Activated CD8-positive, alpha-beta memory T cell treated with anti-CD3 and anti-CD28 coated beads for 1 hour (primary cell): ENCODE measurements at regions not wholly inside any gene's neighbourhood (a gene's known extent, or its start where the extent isn't known, plus 50 kb on each side); places are given as distances from the start of the nearest gene placed in this dataset.
"Not testable (repeated sequence)": the region's sequence is repeated elsewhere in the genome, so short reads cannot be mapped to it uniquely, and the experiment has no call there.

Experiments used
- DNase-seq, 2 donors: peaks; one replicate each; pipeline ENCODE4 v3.0.0-alpha.2; 2020; ENCODE audit warnings: low read depth in 1 of 2; ENCODE audit errors: extremely low read depth in 1 of 2

- DNase-seq, result no peak
Observed at GRCh38 chr7:68712956-68713495, 885.2 kb upstream of the AUTS2 start.

DNA sequence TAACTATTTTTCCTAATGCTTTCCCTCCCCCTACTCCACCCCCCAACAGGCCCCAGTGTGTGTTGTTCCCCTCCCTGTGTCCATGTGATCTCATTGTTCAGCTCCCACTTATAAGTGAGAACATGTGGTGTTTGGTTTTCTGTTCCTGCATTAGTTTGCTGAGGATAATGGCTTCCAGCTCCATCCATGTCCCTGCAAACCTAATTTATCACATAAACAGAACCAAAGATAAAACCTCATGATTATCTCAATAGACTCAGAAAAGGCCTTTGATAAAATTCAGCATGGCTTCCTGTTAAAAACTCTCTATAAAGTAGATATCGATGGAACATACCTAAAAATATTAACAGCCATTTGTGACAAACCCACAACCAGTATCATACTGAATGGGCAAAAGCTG, 884.1 kb upstream of the AUTS2 start:
- not testable (repeated sequence) for DNase-seq

DNA sequence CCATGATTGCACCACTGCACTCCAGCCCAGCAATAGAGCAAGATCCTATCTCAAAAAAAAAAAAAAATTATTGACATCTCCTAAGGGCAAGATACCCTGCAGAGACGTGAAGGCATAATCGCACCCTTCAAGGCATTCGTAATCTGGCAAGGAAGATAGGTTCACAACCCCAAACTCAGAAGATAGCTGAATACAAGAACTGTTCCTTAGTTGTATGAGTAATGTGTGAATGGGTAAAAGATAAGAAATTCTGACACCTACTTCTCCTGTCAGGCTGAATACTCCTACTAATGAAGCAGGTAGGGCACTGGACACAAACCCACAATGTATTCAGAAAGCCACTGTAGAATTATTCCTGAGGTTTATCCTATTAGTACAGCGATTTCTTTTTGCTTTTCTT, 882.4 kb upstream of the AUTS2 start:
- no peak for DNase-seq

GRCh38 chr7:68717176-68717575, 881.1 kb upstream of the AUTS2 start:
- no peak for DNase-seq

- no peak for DNase-seq
Observed at GRCh38 chr7:68718097-68718551, 880.2 kb upstream of the AUTS2 start.

DNA sequence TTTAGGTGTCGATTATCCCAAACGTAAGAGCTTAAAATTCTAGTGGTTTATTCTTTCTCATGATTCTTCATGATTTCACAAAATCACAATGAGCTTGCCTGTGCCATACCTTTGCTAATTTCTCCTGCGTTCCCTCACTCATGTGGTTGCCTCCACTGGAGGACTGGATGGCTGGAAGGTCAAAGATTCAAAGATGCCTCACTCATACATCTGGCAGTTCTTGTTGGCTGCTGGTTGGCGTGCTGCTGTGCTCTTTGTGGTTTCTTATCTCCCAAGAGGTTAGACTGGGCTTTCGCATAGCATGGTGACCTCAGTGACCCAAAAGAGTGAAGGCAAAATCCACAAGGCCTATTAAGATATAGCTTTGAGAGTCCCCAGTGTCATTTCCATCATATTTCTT, 877.6 kb upstream of the AUTS2 start:
- DNase-seq, result no peak

GRCh38 chr7:68722044-68722443, 876.2 kb upstream of the AUTS2 start:
- DNase-seq, result no peak

GRCh38 chr7:68724965-68725364, 873.3 kb upstream of the AUTS2 start:
- DNase-seq, result no peak

DNA sequence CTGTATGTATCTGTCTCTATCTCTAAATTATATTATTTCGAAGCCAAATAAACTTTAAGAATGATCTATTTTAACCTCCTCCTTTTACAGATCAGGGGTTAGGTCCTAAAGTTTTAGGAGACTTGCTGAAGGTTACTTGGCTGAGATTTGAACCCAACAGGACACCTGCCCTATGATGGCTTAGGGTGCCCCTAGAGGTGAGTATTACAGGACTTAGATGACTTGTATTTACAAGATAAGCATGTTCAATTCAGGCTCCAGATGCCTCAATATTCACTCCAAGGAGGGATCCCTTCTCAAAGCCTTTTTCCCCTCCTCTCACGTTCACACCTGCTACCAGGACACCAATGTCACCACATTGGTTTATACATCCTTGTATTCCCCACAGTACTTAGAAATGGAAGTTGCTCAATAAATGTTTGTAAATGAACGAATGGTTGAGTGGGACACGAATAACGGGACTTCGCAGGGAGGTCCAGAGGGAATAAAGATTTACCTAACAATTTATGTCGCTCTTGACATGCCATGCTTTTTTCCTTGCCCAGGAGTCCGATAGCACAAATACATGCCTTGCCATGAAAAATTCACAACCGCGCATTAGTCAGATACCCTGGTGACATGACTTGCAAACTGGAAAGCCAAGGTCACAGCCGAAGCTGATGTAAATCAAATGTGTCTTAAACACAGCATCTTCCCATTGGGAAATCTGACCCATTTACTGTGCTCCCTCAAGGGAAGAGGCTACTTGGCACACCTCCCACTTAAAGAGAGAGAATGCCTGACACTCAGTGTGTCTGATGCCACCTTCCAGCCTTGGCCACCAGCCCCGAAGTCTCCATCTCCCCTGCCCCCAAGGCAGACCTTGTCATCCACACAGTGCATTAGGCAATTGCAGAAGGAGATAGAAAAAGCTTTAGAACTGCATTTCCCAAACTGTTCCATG, 872.2 kb upstream of the AUTS2 start:
- no peak for DNase-seq

GRCh38 chr7:68728720-68729119, 869.6 kb upstream of the AUTS2 start:
- not testable (repeated sequence) for DNase-seq

DNA sequence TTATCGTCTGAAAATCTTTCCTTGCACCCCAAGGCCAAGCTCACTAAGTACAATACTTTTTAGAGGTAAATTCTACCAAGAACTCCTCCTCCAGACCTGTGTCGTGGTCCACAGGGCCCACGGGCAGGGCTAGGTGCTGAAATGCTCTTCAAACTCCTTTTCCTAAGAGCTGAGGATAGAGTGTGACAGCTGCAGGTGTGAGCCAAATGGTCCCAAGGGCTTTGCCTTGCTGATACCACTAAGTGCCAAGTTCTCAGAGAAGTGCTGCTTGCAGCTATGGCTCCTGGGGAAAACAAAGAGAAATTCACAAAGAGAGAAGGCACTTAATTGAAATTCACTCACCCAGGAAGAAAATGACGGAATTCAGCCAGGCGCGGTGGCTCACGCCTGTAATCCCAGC, 868.9 kb upstream of the AUTS2 start:
- DNase-seq, result no peak

DNA sequence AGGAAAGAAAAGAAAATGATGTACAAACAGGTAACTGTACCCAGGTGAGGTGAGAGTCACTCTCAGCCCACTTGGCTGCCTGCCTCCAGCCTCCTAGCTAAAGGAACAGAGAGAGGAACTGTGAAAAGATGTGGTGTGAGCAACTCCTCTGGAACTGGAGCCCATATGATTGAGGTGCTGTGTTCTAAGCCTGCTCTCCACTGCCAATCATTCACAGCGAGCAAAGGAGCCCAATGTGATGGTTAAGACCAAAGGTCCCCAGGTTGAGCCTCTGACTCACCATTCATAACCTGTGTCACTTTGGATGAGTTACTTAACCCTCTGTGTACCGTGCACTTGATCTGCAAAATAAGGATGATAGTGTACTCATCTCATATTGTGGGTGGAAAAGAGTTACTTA, 868.1 kb upstream of the AUTS2 start:
- DNase-seq, result no peak

DNA sequence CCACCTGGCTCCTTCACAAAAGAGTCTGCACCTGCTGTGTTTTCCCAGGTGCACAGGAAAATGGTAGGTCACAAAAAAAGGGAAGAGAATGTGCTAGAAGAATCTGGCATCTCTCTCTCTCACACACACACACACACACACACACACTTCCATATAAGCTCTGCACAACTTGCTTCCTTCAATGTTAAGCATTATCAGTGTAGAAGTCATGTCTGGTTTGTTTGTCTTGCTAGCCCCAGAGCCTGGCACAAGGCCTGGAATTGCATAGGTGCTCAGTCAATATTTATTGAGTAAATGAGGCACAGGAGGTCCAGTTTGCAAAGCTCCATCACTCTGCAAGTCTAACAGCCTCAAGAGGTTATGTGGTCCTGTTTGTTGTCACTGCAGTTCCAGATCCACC, 867.3 kb upstream of the AUTS2 start:
- DNase-seq, result no peak

- DNase-seq, result no peak
Observed at GRCh38 chr7:68733219-68734153, 864.8 kb upstream of the AUTS2 start.

DNA sequence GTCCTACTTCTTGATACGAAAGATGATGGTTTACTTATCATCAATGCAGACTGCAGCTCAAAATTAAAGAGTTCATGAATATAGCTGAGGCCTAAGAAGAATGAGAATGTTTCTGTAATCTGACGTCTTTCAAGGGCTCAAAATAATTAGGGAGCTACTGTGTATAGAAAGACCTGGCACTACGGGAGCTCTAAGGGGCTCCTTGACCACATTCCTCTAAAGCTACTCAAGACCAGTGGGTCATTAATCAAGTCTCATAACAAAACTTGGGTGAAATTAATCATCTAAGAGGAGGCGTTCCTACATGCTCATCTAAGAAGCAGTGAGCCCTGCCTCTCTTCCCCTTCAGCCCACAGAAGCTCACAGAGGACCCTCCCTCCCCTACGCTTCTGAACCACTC, 863.8 kb upstream of the AUTS2 start:
- no peak for DNase-seq

GRCh38 chr7:68739306-68739705, 859.0 kb upstream of the AUTS2 start:
- DNase-seq, result no peak

DNA sequence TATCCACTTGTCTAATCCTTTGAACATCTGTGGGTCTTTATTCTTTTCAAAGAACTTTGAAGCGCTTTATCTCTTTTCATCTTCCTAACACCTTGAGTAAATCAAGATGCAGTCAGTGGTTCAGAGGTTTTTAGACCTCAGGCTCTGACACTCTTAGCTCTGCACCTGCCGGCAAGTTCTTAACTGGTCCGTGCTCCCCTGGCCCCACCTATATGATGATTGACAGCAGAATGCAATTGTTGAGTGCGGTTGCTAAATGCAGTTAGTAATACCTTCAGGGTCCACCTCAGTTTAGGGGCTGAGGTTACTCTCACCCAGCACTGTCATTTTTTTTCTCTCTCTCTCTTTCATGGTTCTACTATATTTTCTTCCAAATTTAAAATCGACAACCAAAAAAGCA, 854.2 kb upstream of the AUTS2 start:
- DNase-seq, result no peak

- no peak for DNase-seq
Observed at GRCh38 chr7:68748934-68749900, 849.1 kb upstream of the AUTS2 start.

GRCh38 chr7:68752485-68753178, 845.6 kb upstream of the AUTS2 start:
- no peak for DNase-seq

DNA sequence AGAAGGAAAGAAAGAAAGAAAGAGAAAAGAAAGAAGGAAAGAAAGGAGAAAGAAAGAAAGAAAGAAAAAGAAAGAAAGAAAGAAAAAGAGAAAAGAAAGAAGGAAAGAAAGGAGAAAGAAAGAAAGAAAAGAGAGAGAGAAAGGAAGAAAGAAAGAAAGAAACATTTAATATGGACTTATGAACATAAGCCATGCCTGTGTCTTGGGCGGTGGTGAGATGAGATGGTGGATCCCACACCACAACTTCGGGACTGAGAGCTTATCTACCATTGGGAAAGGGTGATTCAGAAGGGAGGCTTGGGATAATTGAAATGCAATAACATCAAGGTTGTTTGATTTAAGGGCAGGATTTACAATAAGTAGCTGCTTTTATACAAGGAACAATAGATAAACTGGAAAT, 843.9 kb upstream of the AUTS2 start:
- no peak for DNase-seq
